Upper lobe of left lung (tissue), 4 donors: ENCODE measurements at regions not wholly inside any gene's neighbourhood (a gene's known extent, or its start where the extent isn't known, plus 50 kb on each side); places are given as distances from the start of the nearest gene placed in this dataset.

Experiments used
- POLR2A ChIP-seq, 4 donors: fragments of 450-650 bp; IDR thresholded peaks; one replicate each; pipeline ENCODE4 v1.5.1; 2016 to 2017; ENCODE audit warnings: antibody characterized with exemption in 4 of 4, mild to moderate bottlenecking in 2 of 4
- POLR2AphosphoS5 ChIP-seq, 2 donors: sonication (generic); formaldehyde crosslinking; IDR thresholded peaks; one replicate each; pipeline ENCODE4 v1.5.1; 2017; ENCODE audit warnings: antibody characterized with exemption in 2 of 2
- TF ChIP-seq, protein P1 (sequence below), 6 experiments: fragments of 450-650 bp in 4 of 6; fragments of 200-600 bp in 2 of 6; sonication (generic) in 2 of 6; IDR thresholded peaks; one replicate each; pipeline ENCODE4 v1.5.1; 2016 to 2019; ENCODE audit warnings: antibody characterized with exemption in 6 of 6

DNA sequence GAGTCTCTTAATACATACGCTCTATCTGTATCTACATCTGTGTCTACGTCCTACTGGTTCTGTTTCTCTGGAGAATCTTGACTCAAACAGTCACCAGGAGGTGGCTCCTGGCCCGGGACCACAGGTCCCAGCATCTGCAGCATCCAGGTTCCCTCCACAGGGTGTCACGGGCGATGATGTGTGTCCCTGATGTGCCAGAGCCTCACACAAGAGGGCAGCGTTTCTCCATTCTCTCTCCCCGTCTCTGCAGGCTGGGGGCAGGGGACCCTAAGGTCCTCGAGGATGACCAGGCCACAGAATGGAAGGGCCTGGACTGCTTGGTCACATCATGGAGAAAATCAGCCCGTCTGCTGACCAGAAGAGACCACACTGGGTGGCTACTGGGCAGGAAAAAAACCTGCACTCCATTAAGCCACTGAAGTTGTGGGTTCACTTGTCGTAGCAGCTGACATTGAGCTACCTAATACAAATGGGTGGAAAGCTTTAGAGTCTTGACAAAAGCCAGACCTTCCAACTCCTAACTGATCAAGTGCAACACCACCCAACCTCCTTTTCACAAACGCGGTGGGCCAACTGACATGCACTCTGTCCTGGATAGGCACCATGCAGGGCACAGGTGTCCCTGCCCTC is 392.5 kb downstream of the CTTN start:
- TF ChIP-seq, protein P1, sequence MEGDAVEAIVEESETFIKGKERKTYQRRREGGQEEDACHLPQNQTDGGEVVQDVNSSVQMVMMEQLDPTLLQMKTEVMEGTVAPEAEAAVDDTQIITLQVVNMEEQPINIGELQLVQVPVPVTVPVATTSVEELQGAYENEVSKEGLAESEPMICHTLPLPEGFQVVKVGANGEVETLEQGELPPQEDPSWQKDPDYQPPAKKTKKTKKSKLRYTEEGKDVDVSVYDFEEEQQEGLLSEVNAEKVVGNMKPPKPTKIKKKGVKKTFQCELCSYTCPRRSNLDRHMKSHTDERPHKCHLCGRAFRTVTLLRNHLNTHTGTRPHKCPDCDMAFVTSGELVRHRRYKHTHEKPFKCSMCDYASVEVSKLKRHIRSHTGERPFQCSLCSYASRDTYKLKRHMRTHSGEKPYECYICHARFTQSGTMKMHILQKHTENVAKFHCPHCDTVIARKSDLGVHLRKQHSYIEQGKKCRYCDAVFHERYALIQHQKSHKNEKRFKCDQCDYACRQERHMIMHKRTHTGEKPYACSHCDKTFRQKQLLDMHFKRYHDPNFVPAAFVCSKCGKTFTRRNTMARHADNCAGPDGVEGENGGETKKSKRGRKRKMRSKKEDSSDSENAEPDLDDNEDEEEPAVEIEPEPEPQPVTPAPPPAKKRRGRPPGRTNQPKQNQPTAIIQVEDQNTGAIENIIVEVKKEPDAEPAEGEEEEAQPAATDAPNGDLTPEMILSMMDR (IDR thresholded peaks at IDR 0.05) = no peak
- TF ChIP-seq POLR2A (IDR thresholded peaks at IDR 0.05) (no peak), POLR2AphosphoS5 (IDR thresholded peaks at IDR 0.05) (no peak)
